ENCODE measurements at regions not wholly inside any gene's neighbourhood (a gene's known extent, or its start where the extent isn't known, plus 50 kb on each side); places are given as distances from the start of the nearest gene placed in this dataset.

GRCh38 chr5:31051316-31051715 is 142.2 kb upstream of the CDH6 start:
- TF ChIP-seq CTCF (conservative IDR thresholded peaks at IDR 0.05; ENCODE audit: low read depth in 2 of 2): no peak
- no peak for TF ChIP-seq EZH2 (IDR thresholded peaks at IDR 0.05; ENCODE audit: low read depth, unreplicated experiment)
- TF ChIP-seq EZH2phosphoT487 (IDR thresholded peaks at IDR 0.05; ENCODE audit: unreplicated experiment): no peak

All from GM23338 (cell line).